Activated B cell treated with CpG ODN at 0.5 μM for 24 hours (primary cell): ENCODE measurements at regions not wholly inside any gene's neighbourhood (a gene's known extent, or its start where the extent isn't known, plus 50 kb on each side); places are given as distances from the start of the nearest gene placed in this dataset.

Experiments used
- ATAC-seq: fragments of 200-7000 bp; cut with Tn5 transposase; one replicate; pipeline ENCODE4 v1.10.0; 2021; ENCODE audit warnings: low read depth, mild to moderate bottlenecking, moderate library complexity
- CTCF ChIA-PET: fragments of 350-600 bp; sonication (Branson Sonifier 250); formaldehyde crosslinking; loops from one replicate; lab custom pipeline; 2021; ENCODE audit warnings: antibody characterized with exemption; lab: Charles Lee
- POLR2A ChIA-PET: fragments of 350-600 bp; sonication (Branson Sonifier 250); formaldehyde crosslinking; loops from one replicate; lab custom pipeline; 2021; ENCODE audit warnings: antibody characterized with exemption; lab: Charles Lee
- DNase-seq: peaks from one replicate; pipeline ENCODE4 v3.0.0; 2022
- H3K27ac Mint-ChIP-seq: one replicate; pipeline ENCODE4 v1.8.0; 2020; ENCODE audit warnings: mixed read lengths
- H3K27me3 Mint-ChIP-seq: one replicate; pipeline ENCODE4 v1.8.0; 2021; ENCODE audit warnings: mixed read lengths
- H3K36me3 Mint-ChIP-seq: one replicate; pipeline ENCODE4 v1.8.0; 2021; ENCODE audit warnings: low read depth, mixed read lengths
- H3K4me1 Mint-ChIP-seq: one replicate; pipeline ENCODE4 v1.8.0; 2021; ENCODE audit warnings: mixed read lengths
- H3K4me3 Mint-ChIP-seq: one replicate; pipeline ENCODE4 v1.8.0; 2020; ENCODE audit warnings: mild to moderate bottlenecking, mixed read lengths
- H3K9me3 Mint-ChIP-seq: one replicate; pipeline ENCODE4 v1.8.0; 2020; ENCODE audit warnings: mixed read lengths
- intact Hi-C: fragments of 100-400 bp; cut with micrococcal nuclease; formaldehyde crosslinking; loops from one replicate; pipeline ENCODE4 v1.15.1; 2024
- TF ChIP-seq, protein P1 (sequence below): fragments of 200-600 bp; IDR thresholded peaks from one replicate; pipeline ENCODE4 v1.8.0; 2022; ENCODE audit warnings: antibody characterized with exemption, mild to moderate bottlenecking

DNA sequence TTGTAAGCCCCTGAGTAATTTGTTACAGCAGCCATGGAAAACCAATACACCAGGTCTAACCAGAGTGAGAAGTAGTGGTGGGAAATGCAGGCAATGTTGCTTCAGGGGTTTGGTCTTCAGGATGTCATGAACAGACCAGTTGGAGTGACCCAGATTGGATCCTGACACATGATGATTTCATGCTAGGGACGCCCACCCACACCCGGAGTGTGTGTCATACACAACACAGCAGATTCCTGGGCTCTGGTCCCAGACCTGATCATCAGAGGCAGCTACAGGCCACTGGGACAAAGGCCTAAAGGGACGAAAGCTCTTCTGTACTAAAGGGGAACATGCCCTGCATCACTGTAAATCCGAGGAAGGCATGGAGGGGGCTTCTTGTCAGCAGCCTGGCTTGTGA lies 194.2 kb downstream of the NSG2 start:
- H3K27me3 Mint-ChIP-seq, result peaks cover 6% of the 10 kb centered on the region
- DNase-seq (no peak), ATAC-seq (no peak)
- H3K36me3 Mint-ChIP-seq, result no peaks in the 10 kb centered on the region
- no peak overlapping the region for H3K4me3 Mint-ChIP-seq
- H3K4me1 Mint-ChIP-seq, result no peaks in the 10 kb centered on the region
- CTCF ChIA-PET, result no interaction called here
- POLR2A ChIA-PET, result no interaction called here
- TF ChIP-seq, protein P1, sequence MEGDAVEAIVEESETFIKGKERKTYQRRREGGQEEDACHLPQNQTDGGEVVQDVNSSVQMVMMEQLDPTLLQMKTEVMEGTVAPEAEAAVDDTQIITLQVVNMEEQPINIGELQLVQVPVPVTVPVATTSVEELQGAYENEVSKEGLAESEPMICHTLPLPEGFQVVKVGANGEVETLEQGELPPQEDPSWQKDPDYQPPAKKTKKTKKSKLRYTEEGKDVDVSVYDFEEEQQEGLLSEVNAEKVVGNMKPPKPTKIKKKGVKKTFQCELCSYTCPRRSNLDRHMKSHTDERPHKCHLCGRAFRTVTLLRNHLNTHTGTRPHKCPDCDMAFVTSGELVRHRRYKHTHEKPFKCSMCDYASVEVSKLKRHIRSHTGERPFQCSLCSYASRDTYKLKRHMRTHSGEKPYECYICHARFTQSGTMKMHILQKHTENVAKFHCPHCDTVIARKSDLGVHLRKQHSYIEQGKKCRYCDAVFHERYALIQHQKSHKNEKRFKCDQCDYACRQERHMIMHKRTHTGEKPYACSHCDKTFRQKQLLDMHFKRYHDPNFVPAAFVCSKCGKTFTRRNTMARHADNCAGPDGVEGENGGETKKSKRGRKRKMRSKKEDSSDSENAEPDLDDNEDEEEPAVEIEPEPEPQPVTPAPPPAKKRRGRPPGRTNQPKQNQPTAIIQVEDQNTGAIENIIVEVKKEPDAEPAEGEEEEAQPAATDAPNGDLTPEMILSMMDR, result no peak
- no peak overlapping the region for H3K27ac Mint-ChIP-seq
- intact Hi-C loops, result no loop called here
- H3K9me3 Mint-ChIP-seq, result peaks cover 14% of the 10 kb centered on the region

DNA sequence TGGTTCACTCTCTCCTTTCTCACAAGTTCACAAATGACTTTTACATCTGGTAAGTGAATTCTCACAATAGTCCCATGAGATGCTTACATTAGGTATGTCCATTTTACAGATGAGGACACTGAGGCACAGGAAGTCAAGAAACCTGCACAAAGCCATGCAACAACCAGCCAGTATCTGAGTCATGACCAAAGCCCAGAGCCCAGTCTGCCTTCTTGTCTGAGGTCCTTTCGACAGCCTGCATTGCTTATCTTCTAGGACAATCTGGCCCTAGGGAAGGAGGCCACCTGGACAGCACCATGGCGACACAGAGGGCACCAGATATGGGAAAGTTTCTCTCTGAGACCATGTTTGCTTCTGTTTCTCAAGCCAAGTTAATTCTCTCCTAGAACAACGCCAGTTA lies 197.1 kb downstream of the NSG2 start:
- no peak for DNase-seq
- Mint-ChIP-seq H3K4me3 (no peak overlapping the region), H3K9me3 (peaks cover 14% of the 10 kb centered on the region), H3K4me1 (no peaks in the 10 kb centered on the region), H3K27ac (no peak overlapping the region), H3K36me3 (no peaks in the 10 kb centered on the region), H3K27me3 (peaks cover 6% of the 10 kb centered on the region)
- ChIA-PET CTCF (no interaction called here), POLR2A (no interaction called here)
- TF ChIP-seq, protein P1, result no peak
- ATAC-seq, result no peak
- intact Hi-C loops, result no loop called here

DNA sequence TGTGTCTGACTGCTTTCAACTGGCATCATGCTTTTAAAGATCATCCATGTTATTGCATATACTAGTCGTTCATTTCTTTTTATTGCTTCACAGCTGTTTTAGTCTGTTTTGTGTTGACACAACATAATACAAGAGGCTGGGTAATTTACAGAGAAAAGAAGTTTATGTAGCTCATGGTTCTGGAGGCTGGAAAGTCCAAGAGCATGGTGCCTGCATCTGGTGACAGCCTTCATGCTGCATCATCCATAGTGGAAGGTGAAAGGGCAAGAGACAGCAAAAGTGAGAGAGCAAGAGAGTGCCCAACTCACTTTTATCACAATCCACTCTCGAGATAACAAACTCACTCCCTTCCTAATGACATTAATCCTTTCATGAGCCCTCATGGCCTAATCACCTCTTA lies 198.4 kb downstream of the NSG2 start:
- CTCF ChIA-PET, result no interaction called here
- no peaks in the 10 kb centered on the region for H3K4me1 Mint-ChIP-seq

DNA sequence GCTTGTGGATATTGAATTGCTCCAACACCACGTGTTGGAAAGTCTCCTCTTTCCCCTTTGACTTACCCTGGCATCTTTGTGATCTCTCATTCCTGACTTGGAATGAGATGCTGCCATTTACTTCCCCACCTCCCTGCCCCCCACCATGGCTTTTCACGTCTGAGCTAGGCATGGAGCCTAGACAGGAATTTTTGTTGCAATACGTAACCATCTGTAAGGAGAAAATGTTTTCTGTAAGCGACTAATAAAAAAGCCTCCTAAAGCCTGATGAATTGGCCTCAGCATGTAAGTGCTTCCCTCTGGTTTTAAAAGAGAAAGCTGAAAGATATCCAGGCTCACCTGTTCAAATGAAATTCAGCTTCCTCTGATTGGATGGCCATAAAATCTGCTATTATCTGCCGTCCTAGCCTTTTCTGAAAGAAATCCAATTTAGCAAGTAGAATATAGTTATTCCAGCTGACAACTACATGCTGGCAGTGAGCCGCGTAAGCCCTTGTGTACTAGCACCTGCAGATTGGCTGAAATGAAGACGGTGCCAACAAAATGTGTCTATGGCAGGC lies 200.1 kb downstream of the NSG2 start:
- TF ChIP-seq, protein P1, result no peak
- Mint-ChIP-seq H3K9me3 (peaks cover 10% of the 10 kb centered on the region), H3K36me3 (no peaks in the 10 kb centered on the region), H3K27me3 (no peaks in the 10 kb centered on the region), H3K27ac (no peak overlapping the region), H3K4me1 (no peaks in the 10 kb centered on the region), H3K4me3 (no peak overlapping the region)
- POLR2A ChIA-PET, result no interaction called here
- CTCF ChIA-PET, result no interaction called here
- ATAC-seq (no peak), DNase-seq (no peak)
- intact Hi-C loops, result no loop called here

More for the DNA sequence above, 198.4 kb downstream of the NSG2 start:
- Mint-ChIP-seq H3K36me3 (no peaks in the 10 kb centered on the region), H3K9me3 (peaks cover 14% of the 10 kb centered on the region), H3K27me3 (peaks cover 3% of the 10 kb centered on the region), H3K27ac (no peak overlapping the region), H3K4me3 (no peak overlapping the region)
- POLR2A ChIA-PET, result no interaction called here
- DNase-seq (no peak), ATAC-seq (no peak)
- TF ChIP-seq, protein P1, result no peak
- intact Hi-C loops, result no loop called here

DNA sequence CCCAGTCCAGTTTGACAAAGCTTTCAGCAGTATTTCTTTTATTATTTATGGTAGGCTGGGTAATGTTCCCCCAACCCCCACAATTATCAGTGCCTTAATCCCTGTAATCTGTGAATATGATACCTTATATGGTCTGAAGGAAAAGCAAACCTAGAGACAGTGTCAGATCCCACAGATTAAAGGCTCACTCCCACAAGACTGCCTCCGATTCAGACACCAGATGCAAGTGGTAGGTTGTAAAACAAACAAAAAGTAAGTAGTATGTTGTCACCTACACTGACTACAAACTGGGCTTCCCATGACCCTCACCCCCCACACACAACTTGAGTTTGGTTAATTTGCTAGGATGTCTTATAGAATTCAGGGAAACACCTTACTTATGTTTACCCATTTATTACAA lies 201.2 kb downstream of the NSG2 start:
- ATAC-seq (no peak), DNase-seq (no peak)
- H3K36me3 Mint-ChIP-seq, result no peaks in the 10 kb centered on the region
- H3K9me3 Mint-ChIP-seq, result peaks cover 10% of the 10 kb centered on the region
- no peak overlapping the region for H3K4me3 Mint-ChIP-seq
- no peak overlapping the region for H3K27ac Mint-ChIP-seq
- ChIA-PET CTCF (no interaction called here), POLR2A (no interaction called here)
- no peaks in the 10 kb centered on the region for H3K4me1 Mint-ChIP-seq
- TF ChIP-seq, protein P1, result no peak
- H3K27me3 Mint-ChIP-seq, result no peaks in the 10 kb centered on the region
- intact Hi-C loops, result no loop called here
